ENCODE measurements at regions not wholly inside any gene's neighbourhood (a gene's known extent, or its start where the extent isn't known, plus 50 kb on each side); places are given as distances from the start of the nearest gene placed in this dataset.

GRCh38 chr6:43877036-43877435 is 107.0 kb downstream of the VEGFA start:
- no peak overlapping the region for H3K27ac ChIP-seq (replicated peaks)
- no peak for DNase-seq (ENCODE audit: low read depth in 1 of 2, low spot score in 1 of 2)
- no peak for TF ChIP-seq GABPA (IDR thresholded peaks at IDR 0.05; ENCODE audit: low read depth)
- TF ChIP-seq REST (IDR thresholded peaks at IDR 0.05; ENCODE audit: insufficient replicate concordance, low read depth): no peak
- no peak for TF ChIP-seq POLR2AphosphoS5 (IDR thresholded peaks at IDR 0.05; ENCODE audit: low read depth)
- no peak for TF ChIP-seq CTCF (IDR thresholded peaks at IDR 0.05; ENCODE audit: insufficient read depth, low read length)
- TF ChIP-seq SPI1 (IDR thresholded peaks at IDR 0.05; ENCODE audit: borderline replicate concordance, low read depth): no peak
- no peak overlapping the region for H3K4me3 ChIP-seq (replicated peaks; ENCODE audit: insufficient read depth, low read length)
- no peaks in the 10 kb centered on the region for H3K27me3 ChIP-seq (ENCODE audit: insufficient read depth, poor library complexity, severe bottlenecking)

GRCh38 chr6:43876602-43877001 is 106.6 kb downstream of the VEGFA start:
- no peak overlapping the region for H3K4me3 ChIP-seq (replicated peaks; ENCODE audit: insufficient read depth, low read length)
- no peak for TF ChIP-seq SPI1 (IDR thresholded peaks at IDR 0.05; ENCODE audit: borderline replicate concordance, low read depth)
- no peak for DNase-seq (ENCODE audit: low read depth in 1 of 2, low spot score in 1 of 2)
- no peaks in the 10 kb centered on the region for H3K27me3 ChIP-seq (ENCODE audit: insufficient read depth, poor library complexity, severe bottlenecking)
- H3K27ac ChIP-seq (replicated peaks): no peak overlapping the region

GRCh38 chr6:43875849-43876572 is 106.0 kb downstream of the VEGFA start:
- TF ChIP-seq CTCF (IDR thresholded peaks at IDR 0.05; ENCODE audit: insufficient read depth, low read length) (no peak), POLR2AphosphoS5 (IDR thresholded peaks at IDR 0.05; ENCODE audit: low read depth) (no peak), GABPA (IDR thresholded peaks at IDR 0.05; ENCODE audit: low read depth) (no peak), REST (IDR thresholded peaks at IDR 0.05; ENCODE audit: insufficient replicate concordance, low read depth) (no peak), SPI1 (IDR thresholded peaks at IDR 0.05; ENCODE audit: borderline replicate concordance, low read depth) (no peak)
- Histone ChIP-seq H3K4me3 (replicated peaks; ENCODE audit: insufficient read depth, low read length) (no peak overlapping the region), H3K27ac (replicated peaks) (no peak overlapping the region), H3K27me3 (ENCODE audit: insufficient read depth, poor library complexity, severe bottlenecking) (no peaks in the 10 kb centered on the region)
- no peak for DNase-seq (ENCODE audit: low read depth in 1 of 2, low spot score in 1 of 2)

GRCh38 chr6:43874814-43875590 is 105.0 kb downstream of the VEGFA start:
- H3K27me3 ChIP-seq (ENCODE audit: insufficient read depth, poor library complexity, severe bottlenecking): no peaks in the 10 kb centered on the region
- DNase-seq (ENCODE audit: low read depth in 1 of 2, low spot score in 1 of 2): no peak
- no peak overlapping the region for H3K4me3 ChIP-seq (replicated peaks; ENCODE audit: insufficient read depth, low read length)
- H3K27ac ChIP-seq (replicated peaks): no peak overlapping the region
- TF ChIP-seq REST (IDR thresholded peaks at IDR 0.05; ENCODE audit: insufficient replicate concordance, low read depth) (no peak), SPI1 (IDR thresholded peaks at IDR 0.05; ENCODE audit: borderline replicate concordance, low read depth) (no peak), GABPA (IDR thresholded peaks at IDR 0.05; ENCODE audit: low read depth) (no peak), CTCF (IDR thresholded peaks at IDR 0.05; ENCODE audit: insufficient read depth, low read length) (no peak), POLR2AphosphoS5 (IDR thresholded peaks at IDR 0.05; ENCODE audit: low read depth) (no peak)
